ENCODE measurements at regions not wholly inside any gene's neighbourhood (a gene's known extent, or its start where the extent isn't known, plus 50 kb on each side); places are given as distances from the start of the nearest gene placed in this dataset.
A peak's percentile ranks its signal among the peaks of the same experiment; 100 is the strongest.

DNA sequence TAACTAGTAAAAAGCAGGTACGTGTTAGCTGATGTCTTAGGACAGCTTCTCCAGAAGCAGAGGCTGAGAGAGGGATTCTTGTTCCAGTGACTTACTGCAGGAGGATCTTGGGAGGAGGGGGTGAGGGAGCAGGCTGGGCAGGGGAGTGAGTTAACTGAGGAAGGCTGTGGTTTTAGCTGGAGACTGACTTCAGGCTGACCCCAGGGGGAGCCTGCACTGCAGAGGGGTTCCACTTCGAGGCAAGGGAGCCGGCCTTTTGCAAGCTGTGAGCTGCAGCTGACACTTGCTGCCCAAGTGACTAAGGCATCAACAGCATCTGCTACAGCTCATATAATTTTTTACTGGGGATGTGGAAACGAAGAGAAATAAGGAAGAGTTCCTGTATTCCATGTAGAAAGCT lies 50.4 kb upstream of the SOD1 start:
- DNase-seq (ENCODE audit: low spot score in 2 of 2): no peak
- WGBS, 2 donors: 67 to 73% methylated on average over 4 of the region's 4 CpGs
- intact Hi-C loops (cut with DNase I; ENCODE audit: low total_unique reads): loop anchor here (10.0 kb wide), 1 partner anchor 414 kb away; no protein-coding TSS in a partner anchor
- H3K4me3 ChIP-seq (ENCODE audit: low read depth, poor library complexity, severe bottlenecking): no peak overlapping the region
- TF ChIP-seq POLR2A (IDR thresholded peaks at IDR 0.05): no peak
- no peak for TF ChIP-seq CTCF (IDR thresholded peaks at IDR 0.05)

DNA sequence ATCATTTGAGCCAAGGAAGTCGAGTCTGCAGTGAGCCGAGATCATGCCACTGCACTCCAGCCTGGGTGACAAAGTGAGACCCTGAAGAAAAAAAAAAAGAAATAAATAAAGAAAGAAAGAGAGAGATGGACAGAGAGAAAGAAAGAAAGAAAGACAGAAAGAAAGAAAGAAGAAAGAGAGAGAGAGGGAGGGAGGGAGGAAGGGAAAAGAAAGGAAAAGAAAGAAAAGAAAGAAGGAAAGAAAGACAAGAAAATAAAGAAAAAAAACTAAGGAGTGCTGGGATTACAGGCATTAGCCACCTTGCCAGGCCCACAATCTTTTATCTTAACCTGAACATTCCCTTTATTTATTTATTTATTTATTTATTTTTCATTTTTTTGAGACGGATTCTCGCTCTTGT lies 51.7 kb upstream of the SOD1 start:
- TF ChIP-seq POLR2A (IDR thresholded peaks at IDR 0.05) (no peak), CTCF (IDR thresholded peaks at IDR 0.05) (no peak)
- WGBS, 2 donors: 91 to 94% methylated on average over 4 of the region's 4 CpGs
- intact Hi-C loops (cut with DNase I; ENCODE audit: low total_unique reads): loop anchor here (10.0 kb wide), 1 partner anchor 413 kb away; no protein-coding TSS in a partner anchor
- no peak overlapping the region for H3K4me3 ChIP-seq (ENCODE audit: low read depth, poor library complexity, severe bottlenecking)
- no peak for DNase-seq (ENCODE audit: low spot score in 2 of 2)

DNA sequence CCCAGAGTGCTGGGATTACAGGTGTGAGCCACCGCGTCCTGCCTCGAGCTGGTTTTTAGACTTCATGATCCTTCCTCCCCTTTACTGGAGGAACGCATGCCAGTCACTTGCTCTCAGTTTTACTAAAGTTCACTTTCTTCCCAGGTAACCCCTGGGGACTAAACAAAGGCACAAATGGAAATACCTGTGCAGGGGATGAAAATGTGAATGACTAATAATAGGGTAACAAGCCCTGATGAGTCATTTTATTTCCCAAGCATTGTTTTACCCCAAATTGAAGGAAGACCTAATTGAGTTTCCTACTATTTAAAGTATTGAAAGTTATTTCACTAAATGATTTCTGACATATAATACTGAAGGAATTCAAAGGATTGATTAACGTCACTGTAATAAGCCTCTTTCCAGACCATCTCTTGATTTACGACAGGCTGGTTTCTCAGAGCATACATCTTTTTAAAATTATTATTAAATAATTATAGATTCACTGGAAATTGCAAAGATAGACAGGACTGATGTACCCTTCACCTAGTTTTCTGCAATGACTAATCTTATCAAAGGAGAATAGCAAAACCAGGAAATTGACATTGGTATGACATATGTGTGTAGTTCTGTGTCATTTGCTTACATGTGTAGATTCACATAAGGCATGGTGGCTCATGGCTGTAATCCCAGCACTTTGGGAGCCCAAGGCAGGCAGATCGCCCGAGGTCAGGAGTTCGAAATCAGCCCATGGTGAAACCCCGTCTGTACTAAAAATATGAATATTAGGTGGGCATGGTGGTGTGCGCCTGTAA lies 53.2 kb upstream of the SOD1 start:
- TF ChIP-seq POLR2A (IDR thresholded peaks at IDR 0.05) (no peak), CTCF (IDR thresholded peaks at IDR 0.05) (no peak)
- H3K4me3 ChIP-seq (ENCODE audit: low read depth, poor library complexity, severe bottlenecking): no peak overlapping the region
- 83 to 90% methylated on average over 11 of the region's 11 CpGs for WGBS, 2 donors
- DNase-seq (ENCODE audit: low spot score in 2 of 2): no peak
- intact Hi-C loops (cut with DNase I; ENCODE audit: low total_unique reads): loop anchor here (10.0 kb wide), 1 partner anchor 411 kb away; no protein-coding TSS in a partner anchor

DNA sequence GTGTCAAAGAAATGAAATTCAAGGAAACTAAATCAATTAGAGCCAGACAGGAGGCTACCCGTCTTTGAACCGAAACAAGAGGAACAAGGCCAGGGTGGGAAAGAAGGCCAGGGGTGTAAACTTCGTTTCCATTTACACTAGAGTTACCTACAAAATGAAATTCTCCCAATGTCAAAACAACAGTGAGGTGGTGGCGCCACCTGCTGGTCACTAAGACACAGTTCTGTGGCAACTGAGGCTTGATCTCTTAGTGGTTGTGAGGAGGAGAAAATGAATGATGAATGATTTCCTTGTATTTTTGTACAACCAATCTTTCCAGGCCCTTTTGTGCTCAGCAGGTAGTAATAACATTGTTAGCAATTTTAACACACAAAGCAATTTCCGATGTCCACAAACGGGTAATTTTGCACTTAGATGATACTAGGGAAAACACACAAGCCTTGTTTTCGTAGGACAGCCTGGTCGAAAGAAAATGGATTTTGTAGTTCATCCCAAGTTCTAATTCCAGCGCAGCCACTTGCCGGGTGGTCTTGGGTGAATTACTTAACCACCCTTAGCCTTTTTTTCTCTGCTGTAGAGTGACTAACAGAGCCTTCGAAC lies 54.8 kb upstream of the SOD1 start:
- no peak overlapping the region for H3K4me3 ChIP-seq (ENCODE audit: low read depth, poor library complexity, severe bottlenecking)
- peak; percentile 27 to 92 for DNase-seq (ENCODE audit: low spot score in 2 of 2)
- no peak for TF ChIP-seq CTCF (IDR thresholded peaks at IDR 0.05)
- TF ChIP-seq POLR2A (IDR thresholded peaks at IDR 0.05): no peak
- WGBS, 2 donors: 39 to 44% methylated on average over 11 of the region's 11 CpGs
- intact Hi-C loops (cut with DNase I; ENCODE audit: low total_unique reads): loop anchor here (10.0 kb wide), 1 partner anchor 410 kb away; no protein-coding TSS in a partner anchor

DNA sequence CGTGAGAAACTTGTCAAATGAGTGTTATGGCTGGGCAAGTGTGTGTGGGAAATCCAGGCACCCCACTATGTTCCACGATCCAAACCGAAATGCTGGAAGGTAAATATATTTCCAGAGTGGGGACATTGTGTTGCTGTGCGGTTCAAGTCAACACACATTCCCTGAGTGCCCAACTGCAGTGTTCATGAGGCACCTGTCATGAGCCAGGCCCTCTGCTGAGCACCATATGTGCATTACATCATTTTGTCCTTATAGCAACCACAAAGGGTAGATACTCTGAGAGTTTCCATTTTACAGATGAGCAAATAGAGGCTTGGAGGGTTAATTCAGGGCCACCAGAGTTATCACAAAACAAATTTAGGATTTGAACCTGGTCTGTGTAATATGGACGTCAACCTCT lies 59.9 kb upstream of the SOD1 start:
- H3K4me3 ChIP-seq (ENCODE audit: low read depth, poor library complexity, severe bottlenecking): no peak overlapping the region
- DNase-seq (ENCODE audit: low spot score in 2 of 2): no peak
- TF ChIP-seq POLR2A (IDR thresholded peaks at IDR 0.05) (no peak), CTCF (IDR thresholded peaks at IDR 0.05) (no peak)
- WGBS, 2 donors: 77 to 92% methylated on average over 5 of the region's 5 CpGs
- intact Hi-C loops (cut with DNase I; ENCODE audit: low total_unique reads): no loop called here

Measured in lower leg skin (tissue), 4 donors.